Hepatocyte (in vitro differentiated cells): ENCODE measurements at regions not wholly inside any gene's neighbourhood (a gene's known extent, or its start where the extent isn't known, plus 50 kb on each side); places are given as distances from the start of the nearest gene placed in this dataset.

ENCODE experiments used
- EZH2phosphoT487 ChIP-seq: fragments of 200-600 bp; sonication (generic); IDR thresholded peaks from one replicate; pipeline ENCODE4 v1.6.1; 2018; ENCODE audit warnings: antibody characterized with exemption, mild to moderate bottlenecking, low read depth, moderate library complexity; ENCODE audit not compliant: unreplicated experiment, severe bottlenecking
- TF ChIP-seq, protein P1 (sequence below): fragments of 200-600 bp; sonication (generic); IDR thresholded peaks from 2 replicates; pipeline ENCODE4 v1.5.1; 2016; ENCODE audit warnings: antibody characterized with exemption, mild to moderate bottlenecking; ENCODE audit not compliant: poor library complexity

GRCh38 chr9:96078897-96079490 is 203.5 kb downstream of the ERCC6L2 start:
- TF ChIP-seq, protein P1, sequence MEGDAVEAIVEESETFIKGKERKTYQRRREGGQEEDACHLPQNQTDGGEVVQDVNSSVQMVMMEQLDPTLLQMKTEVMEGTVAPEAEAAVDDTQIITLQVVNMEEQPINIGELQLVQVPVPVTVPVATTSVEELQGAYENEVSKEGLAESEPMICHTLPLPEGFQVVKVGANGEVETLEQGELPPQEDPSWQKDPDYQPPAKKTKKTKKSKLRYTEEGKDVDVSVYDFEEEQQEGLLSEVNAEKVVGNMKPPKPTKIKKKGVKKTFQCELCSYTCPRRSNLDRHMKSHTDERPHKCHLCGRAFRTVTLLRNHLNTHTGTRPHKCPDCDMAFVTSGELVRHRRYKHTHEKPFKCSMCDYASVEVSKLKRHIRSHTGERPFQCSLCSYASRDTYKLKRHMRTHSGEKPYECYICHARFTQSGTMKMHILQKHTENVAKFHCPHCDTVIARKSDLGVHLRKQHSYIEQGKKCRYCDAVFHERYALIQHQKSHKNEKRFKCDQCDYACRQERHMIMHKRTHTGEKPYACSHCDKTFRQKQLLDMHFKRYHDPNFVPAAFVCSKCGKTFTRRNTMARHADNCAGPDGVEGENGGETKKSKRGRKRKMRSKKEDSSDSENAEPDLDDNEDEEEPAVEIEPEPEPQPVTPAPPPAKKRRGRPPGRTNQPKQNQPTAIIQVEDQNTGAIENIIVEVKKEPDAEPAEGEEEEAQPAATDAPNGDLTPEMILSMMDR = peak; percentile 41
- no peak for TF ChIP-seq EZH2phosphoT487
